Loucy (cell line): ENCODE measurements at regions not wholly inside any gene's neighbourhood (a gene's known extent, or its start where the extent isn't known, plus 50 kb on each side); places are given as distances from the start of the nearest gene placed in this dataset.

Experiments
- EZH2phosphoT487 ChIP-seq: fragments of 200-600 bp; IDR thresholded peaks from 2 replicates; pipeline ENCODE4 v1.6.1; 2018; ENCODE audit warnings: antibody characterized with exemption, mild to moderate bottlenecking, moderate library complexity, borderline replicate concordance
- TF ChIP-seq, protein P1 (sequence below): fragments of 200-600 bp; sonication (generic); conservative IDR thresholded peaks from 2 replicates; pipeline ENCODE4 v1.5.1; 2014; ENCODE audit warnings: mild to moderate bottlenecking, antibody characterized with exemption, low read length

DNA sequence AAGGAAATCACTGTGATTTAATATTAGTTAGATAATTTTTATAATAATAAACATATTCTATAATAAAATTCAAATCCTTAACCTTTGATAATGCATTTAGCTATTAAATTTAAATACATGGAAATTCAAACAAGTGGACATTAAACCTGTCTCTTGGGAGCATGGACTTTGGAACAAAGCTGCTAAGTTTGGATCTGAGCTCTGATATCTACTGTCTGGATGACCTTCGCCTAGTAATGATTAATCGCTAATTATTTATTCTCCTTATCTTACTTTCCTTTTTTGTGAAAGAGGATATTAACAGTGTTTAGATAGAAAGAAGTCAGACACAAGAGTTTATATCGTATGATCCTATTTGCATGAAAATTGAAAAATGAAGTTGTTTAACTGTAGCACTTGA lies 980.9 kb downstream of the FSTL5 start:
- TF ChIP-seq, protein P1, sequence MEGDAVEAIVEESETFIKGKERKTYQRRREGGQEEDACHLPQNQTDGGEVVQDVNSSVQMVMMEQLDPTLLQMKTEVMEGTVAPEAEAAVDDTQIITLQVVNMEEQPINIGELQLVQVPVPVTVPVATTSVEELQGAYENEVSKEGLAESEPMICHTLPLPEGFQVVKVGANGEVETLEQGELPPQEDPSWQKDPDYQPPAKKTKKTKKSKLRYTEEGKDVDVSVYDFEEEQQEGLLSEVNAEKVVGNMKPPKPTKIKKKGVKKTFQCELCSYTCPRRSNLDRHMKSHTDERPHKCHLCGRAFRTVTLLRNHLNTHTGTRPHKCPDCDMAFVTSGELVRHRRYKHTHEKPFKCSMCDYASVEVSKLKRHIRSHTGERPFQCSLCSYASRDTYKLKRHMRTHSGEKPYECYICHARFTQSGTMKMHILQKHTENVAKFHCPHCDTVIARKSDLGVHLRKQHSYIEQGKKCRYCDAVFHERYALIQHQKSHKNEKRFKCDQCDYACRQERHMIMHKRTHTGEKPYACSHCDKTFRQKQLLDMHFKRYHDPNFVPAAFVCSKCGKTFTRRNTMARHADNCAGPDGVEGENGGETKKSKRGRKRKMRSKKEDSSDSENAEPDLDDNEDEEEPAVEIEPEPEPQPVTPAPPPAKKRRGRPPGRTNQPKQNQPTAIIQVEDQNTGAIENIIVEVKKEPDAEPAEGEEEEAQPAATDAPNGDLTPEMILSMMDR, result no peak
- no peak for TF ChIP-seq EZH2phosphoT487
